ENCODE measurements at regions not wholly inside any gene's neighbourhood (a gene's known extent, or its start where the extent isn't known, plus 50 kb on each side); places are given as distances from the start of the nearest gene placed in this dataset.
A peak's percentile ranks its signal among the peaks of the same experiment; 100 is the strongest.

DNA sequence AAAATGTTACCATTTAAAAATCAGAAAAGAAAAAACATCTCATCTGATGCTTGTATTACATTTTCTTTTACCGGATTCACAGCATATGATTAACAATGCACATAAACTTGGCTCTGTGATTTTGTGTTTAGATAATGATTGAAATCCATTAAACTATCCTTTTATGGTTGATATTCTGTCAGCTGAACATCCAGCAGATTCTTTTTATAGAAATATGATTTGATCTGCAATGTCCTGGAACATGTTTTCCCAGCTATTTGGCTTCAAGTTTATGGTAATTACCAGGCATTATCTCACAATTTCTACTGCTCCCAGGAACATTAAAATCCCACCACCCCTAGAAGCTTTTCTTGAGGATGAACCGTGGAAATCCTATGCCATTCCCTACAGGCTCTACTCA is 205.7 kb upstream of the TET2 start:
- ATAC-seq, result no peak
- peaks cover 2% of the 10 kb centered on the region for H3K36me3 Mint-ChIP-seq
- CTCF ChIA-PET, result no interaction called here

DNA sequence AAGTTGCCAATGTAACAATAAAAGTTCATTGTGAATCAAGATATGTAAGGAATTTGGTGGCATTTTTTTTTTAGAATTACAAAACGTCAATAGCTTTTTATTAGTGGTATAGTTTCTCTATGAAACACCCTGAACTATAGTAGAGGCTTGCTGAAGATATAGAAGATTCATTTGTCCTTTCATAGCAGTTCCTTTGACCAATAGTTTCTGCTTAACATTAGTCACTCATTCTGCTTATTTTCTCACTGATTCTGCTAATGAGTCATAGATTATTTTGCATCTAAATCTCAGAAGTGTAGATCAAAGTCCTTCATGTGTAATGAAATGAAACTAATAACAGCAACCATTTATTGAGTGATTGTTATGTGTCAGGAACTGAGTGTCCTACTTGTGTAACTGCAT is 205.0 kb upstream of the TET2 start:
- Mint-ChIP-seq H3K27me3 (no peaks in the 10 kb centered on the region), H3K9me3 (ENCODE audit: low read depth) (no peaks in the 10 kb centered on the region), H3K4me3 (no peak overlapping the region), H3K36me3 (peaks cover 2% of the 10 kb centered on the region), H3K4me1 (peaks cover 8% of the 10 kb centered on the region), H3K27ac (no peak overlapping the region)
- CTCF ChIA-PET, result no interaction called here
- DNase-seq (no peak), ATAC-seq (no peak)

More for the DNA sequence above, 205.7 kb upstream of the TET2 start:
- Mint-ChIP-seq H3K9me3 (ENCODE audit: low read depth) (no peaks in the 10 kb centered on the region), H3K4me1 (peaks cover 8% of the 10 kb centered on the region), H3K27ac (no peak overlapping the region), H3K27me3 (no peaks in the 10 kb centered on the region), H3K4me3 (no peak overlapping the region)
- no peak for DNase-seq

DNA sequence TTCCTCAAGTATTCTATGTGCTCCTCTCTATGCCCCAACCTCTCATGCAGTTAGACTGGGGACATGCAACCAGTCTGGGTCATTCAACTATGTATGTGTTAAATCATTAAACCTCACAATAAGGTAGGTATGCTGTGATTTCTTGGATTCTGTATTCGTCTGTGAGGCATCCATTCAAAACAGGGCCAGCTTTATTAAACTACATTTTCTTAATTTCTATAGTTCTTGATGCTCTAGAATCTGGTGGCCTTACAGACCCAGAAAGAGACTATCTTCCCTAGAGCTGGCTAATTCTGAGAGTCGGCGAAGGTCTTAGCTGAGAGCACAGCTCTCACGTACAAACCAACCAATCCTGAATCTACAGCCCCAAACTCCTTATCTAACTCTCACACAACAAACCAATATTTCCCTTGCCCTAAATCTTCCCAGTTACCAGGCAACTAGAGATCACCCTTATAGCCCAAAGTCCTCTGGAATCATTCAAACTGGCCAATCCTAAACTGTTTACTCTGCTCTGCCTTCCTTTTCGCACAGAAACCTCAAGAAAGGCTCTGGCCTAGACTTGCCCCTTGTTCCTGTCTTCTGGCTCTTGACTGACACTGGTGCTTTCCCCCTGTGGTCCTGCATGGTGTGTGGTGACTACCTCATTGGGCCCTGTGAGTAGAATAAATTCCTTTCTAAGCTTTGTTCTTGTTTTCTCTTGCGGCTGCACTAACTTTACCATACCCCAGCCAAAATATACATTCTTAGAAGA is 203.5 kb upstream of the TET2 start:
- no peaks in the 10 kb centered on the region for H3K9me3 Mint-ChIP-seq (ENCODE audit: low read depth)
- CTCF ChIA-PET, result no interaction called here
- H3K4me3 Mint-ChIP-seq, result no peak overlapping the region
- H3K27ac Mint-ChIP-seq, result peak overlapping the region; percentile 69
- H3K36me3 Mint-ChIP-seq, result peaks cover 2% of the 10 kb centered on the region
- H3K27me3 Mint-ChIP-seq, result no peaks in the 10 kb centered on the region
- ATAC-seq (peak; percentile 45), DNase-seq (peak; percentile 57)
- H3K4me1 Mint-ChIP-seq, result peaks cover 8% of the 10 kb centered on the region

DNA sequence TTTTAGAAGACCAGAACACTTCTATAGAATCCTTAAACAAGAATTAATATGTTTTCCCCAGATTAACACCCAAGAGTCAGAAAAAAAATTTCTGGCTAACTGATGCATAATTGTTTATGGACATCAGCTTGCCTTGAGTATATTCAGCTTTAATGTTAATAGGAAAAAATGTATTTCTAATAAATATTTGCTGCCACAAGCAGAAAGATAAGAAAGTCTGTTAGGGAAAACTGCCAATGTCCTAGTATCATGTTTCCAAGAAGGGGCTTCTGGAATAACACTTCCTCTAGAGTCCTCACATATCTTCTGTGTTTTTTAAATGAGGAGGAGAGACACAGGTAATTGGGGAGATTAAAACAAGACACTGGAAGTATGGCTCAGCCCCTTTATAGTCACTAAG is 202.1 kb upstream of the TET2 start:
- DNase-seq (no peak), ATAC-seq (no peak)
- peaks cover 2% of the 10 kb centered on the region for H3K36me3 Mint-ChIP-seq
- no peaks in the 10 kb centered on the region for H3K9me3 Mint-ChIP-seq (ENCODE audit: low read depth)
- no peak overlapping the region for H3K4me3 Mint-ChIP-seq
- CTCF ChIA-PET, result no interaction called here
- peaks cover 8% of the 10 kb centered on the region for H3K4me1 Mint-ChIP-seq
- no peaks in the 10 kb centered on the region for H3K27me3 Mint-ChIP-seq
- no peak overlapping the region for H3K27ac Mint-ChIP-seq

DNA sequence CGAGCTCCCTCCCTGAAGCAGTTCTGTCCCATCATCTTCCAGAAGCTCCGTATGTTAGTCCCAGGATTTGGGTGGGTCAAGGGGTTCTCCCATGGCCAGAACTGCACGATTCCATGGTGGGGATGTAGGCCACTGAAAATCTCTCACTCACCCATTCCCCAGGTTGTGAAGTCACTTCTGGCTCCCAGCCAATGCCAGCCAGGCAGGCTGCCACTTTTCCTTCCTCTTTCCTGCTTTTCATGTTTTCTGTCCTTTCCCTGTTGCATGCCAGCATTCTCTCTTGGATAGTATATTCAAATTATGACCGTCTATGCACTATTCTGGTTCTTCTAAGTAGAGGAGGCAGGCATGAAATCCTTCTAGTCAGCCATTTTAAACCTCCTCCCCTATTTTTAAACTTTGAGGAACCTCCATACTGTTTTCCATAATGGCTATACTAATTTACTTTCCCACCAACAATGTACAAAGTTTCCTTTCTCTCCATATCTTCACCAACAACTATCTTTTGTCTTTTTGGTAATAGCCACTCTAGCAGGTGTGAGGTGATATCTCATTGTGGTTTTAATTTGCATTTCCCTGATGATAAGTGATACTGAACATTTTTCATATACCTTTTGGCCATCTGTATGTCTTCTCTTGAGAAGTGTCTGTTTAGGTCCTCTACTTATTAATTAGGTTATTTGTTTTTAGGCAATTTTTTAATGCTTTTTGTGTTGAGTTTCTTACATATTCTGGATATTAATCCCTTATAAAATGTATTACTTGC is 182.1 kb upstream of the TET2 start:
- Mint-ChIP-seq H3K9me3 (ENCODE audit: low read depth) (peaks cover 3% of the 10 kb centered on the region), H3K4me3 (no peak overlapping the region), H3K4me1 (peaks cover 14% of the 10 kb centered on the region), H3K36me3 (peaks cover 7% of the 10 kb centered on the region), H3K27me3 (peaks cover 7% of the 10 kb centered on the region), H3K27ac (no peak overlapping the region)
- CTCF ChIA-PET, result no interaction called here
- no peak for DNase-seq
- no peak for ATAC-seq

DNA sequence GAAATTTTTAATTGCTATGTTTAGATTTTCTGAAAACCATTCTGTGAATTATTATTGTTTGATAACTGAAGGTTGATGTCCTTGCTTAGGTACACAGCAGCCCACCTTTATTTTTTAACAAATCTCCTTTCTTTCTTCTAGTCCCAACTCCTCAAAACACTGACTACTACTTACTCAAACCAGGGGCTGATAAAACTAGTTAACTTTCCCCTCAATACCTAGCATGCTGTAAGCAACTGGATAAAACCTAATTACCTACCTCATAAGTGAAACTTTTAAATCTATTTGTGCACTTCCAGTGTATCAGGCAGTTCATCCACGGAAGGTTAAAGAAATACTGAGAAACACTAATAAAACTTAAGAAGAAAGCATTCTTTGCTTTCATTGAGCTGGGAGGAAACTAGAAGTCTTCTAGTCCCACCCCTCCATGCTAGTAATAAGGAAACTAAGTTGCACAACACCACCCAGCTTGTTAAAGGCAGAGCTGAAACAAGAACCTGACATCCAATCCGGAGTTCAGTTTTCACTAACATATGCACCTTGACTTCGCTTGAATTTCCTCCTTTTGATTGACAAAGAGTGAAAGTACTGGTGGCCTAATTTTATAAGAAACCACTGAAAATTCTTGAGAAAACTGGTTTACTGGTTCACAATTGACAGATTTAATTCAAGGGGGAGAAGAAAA is 180.2 kb upstream of the TET2 start:
- peaks cover 14% of the 10 kb centered on the region for H3K4me1 Mint-ChIP-seq
- H3K36me3 Mint-ChIP-seq, result peaks cover 7% of the 10 kb centered on the region
- peak; percentile 67 for DNase-seq
- peak overlapping the region; percentile 84 for H3K27ac Mint-ChIP-seq
- H3K27me3 Mint-ChIP-seq, result peaks cover 16% of the 10 kb centered on the region
- CTCF ChIA-PET, result no interaction called here
- peak; percentile 97 for ATAC-seq
- peaks cover 3% of the 10 kb centered on the region for H3K9me3 Mint-ChIP-seq (ENCODE audit: low read depth)
- H3K4me3 Mint-ChIP-seq, result peak overlapping the region; percentile 50

DNA sequence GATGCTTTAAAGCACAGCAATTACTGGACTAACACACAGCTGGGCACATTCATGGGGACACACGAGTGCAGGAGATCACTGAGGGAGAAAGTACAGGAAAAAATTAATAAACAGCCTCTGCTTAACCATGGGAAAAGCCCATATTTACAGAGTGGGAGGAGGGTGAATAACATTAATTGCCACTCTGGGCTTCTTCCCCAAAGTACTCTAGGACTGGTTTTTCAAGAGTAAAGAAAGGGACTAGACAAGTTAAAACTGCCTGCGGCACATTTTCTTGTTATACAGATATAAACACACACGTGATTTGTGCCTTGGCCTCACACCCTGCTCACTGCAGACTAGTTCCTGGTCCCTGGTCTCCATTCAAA is 179.7 kb upstream of the TET2 start:
- peaks cover 7% of the 10 kb centered on the region for H3K36me3 Mint-ChIP-seq
- peaks cover 14% of the 10 kb centered on the region for H3K4me1 Mint-ChIP-seq
- peak overlapping the region; percentile 46 for H3K4me3 Mint-ChIP-seq
- H3K27ac Mint-ChIP-seq, result peak overlapping the region; percentile 84
- CTCF ChIA-PET, result no interaction called here
- peak; percentile 38 for ATAC-seq
- no peak for DNase-seq
- H3K27me3 Mint-ChIP-seq, result peaks cover 17% of the 10 kb centered on the region
- H3K9me3 Mint-ChIP-seq (ENCODE audit: low read depth), result peaks cover 2% of the 10 kb centered on the region

DNA sequence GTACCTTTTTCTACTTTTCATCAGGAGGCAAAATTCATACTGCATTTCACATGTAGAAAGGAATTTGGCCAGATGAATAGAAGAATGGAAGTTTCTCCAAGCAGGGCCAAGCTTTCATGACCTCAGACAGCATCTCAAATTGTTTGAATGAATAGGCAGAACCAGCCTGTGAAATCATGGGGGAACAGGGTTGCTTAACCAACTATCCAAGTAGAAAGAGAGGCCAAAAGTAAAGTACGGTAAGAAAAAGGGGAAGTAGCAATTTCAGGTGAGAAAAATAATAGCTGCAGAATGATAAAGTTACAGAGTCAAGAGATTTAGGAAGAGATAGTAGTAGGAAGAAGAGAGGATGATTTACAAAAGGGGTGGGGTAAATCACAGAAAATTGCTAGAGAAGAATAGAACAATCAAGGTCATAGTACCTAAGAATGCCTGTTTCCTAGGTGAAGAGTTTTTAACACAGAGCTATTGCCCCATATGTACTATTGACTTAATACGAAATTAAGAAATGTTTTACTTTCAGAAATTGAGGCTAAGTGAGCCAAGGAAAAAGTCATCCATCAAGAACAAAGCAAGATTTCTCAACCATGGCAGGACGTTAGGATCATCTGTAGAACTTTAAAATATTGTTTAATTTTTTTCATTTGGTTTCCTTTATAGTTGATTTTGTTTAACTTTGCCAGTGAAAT is 177.1 kb upstream of the TET2 start:
- peaks cover 19% of the 10 kb centered on the region for H3K27me3 Mint-ChIP-seq
- peaks cover 6% of the 10 kb centered on the region for H3K36me3 Mint-ChIP-seq
- DNase-seq, result no peak
- H3K4me1 Mint-ChIP-seq, result peaks cover 19% of the 10 kb centered on the region
- CTCF ChIA-PET, result interaction anchor here (0.9 kb wide), 1 partner anchor 15 kb away, joined by 3 read pairs; no protein-coding TSS in a partner anchor
- H3K9me3 Mint-ChIP-seq (ENCODE audit: low read depth), result peaks cover 2% of the 10 kb centered on the region
- no peak for ATAC-seq
- H3K4me3 Mint-ChIP-seq, result no peak overlapping the region
- H3K27ac Mint-ChIP-seq, result no peak overlapping the region

DNA sequence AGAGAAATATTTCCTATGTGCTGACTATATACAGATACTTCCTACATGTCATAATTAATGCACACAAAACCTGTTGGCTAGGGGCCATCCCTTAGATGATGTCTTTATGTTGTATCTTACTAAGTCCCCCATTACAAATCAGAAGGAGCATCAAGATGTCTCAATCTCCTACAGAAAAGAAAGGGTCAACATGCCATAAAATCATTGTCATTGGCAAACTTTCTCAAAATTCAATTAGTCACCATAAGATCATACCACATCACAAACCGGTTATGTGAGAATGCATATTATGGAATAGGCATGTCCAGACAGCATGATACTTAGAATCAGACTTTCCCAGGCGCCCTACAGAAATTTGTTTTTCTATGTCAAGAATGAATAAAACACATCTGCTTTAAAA is 175.2 kb upstream of the TET2 start:
- ATAC-seq, result no peak
- peaks cover 2% of the 10 kb centered on the region for H3K9me3 Mint-ChIP-seq (ENCODE audit: low read depth)

DNA sequence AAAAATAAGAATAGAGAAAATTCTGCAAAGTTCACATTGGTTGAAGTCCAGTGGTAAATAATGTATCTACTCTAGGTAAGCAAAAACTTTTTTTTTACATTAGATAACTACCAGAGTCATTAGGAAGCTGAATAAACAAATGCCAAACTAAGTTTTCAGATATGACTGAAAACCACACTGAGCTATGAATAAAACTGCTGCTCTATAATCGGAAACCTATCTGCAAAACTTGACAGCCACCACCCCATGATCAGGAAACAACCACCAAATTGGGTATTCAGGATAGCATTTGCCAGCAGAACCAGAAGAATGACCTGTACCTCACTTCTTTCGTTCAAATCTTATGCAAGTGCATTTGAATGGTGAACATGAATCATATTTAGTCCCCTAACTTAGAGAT is 173.0 kb upstream of the TET2 start:
- CTCF ChIA-PET, result no interaction called here
- ATAC-seq, result no peak
- H3K4me1 Mint-ChIP-seq, result peaks cover 5% of the 10 kb centered on the region
- H3K27ac Mint-ChIP-seq, result no peak overlapping the region
- no peaks in the 10 kb centered on the region for H3K9me3 Mint-ChIP-seq (ENCODE audit: low read depth)
- H3K4me3 Mint-ChIP-seq, result no peak overlapping the region
- H3K36me3 Mint-ChIP-seq, result peaks cover 1% of the 10 kb centered on the region
- no peak for DNase-seq
- H3K27me3 Mint-ChIP-seq, result peaks cover 14% of the 10 kb centered on the region

More for the DNA sequence above, 175.2 kb upstream of the TET2 start:
- CTCF ChIA-PET, result no interaction called here
- Mint-ChIP-seq H3K4me3 (no peak overlapping the region), H3K27ac (no peak overlapping the region), H3K4me1 (peaks cover 13% of the 10 kb centered on the region), H3K36me3 (peaks cover 3% of the 10 kb centered on the region), H3K27me3 (peaks cover 15% of the 10 kb centered on the region)
- DNase-seq, result no peak

DNA sequence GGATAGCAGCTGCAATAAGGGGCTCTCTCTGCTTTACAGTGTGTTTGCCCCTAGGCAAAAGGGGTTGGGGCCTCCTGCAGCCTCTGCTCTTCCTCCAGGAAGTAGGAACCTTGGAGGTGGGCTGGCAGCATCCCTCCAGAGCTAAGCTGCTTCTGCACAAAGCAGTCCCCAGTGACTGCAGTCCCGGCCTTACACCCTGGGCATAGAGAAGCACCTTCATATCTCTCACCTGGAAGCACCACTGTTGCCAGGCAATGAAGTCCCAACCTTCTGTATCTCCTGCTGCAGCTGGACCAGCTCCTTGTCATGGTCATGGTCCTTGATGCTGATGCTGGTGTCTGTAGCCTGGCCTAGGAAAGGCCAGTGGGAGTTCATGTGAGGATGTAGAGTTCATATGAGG is 171.1 kb upstream of the TET2 start:
- H3K4me3 Mint-ChIP-seq, result no peak overlapping the region
- H3K4me1 Mint-ChIP-seq, result peaks cover 5% of the 10 kb centered on the region
- H3K27ac Mint-ChIP-seq, result no peak overlapping the region
- peaks cover 10% of the 10 kb centered on the region for H3K27me3 Mint-ChIP-seq
- ATAC-seq, result no peak
- no peak for DNase-seq
- CTCF ChIA-PET, result no interaction called here
- H3K36me3 Mint-ChIP-seq, result peaks cover 1% of the 10 kb centered on the region
- peaks cover 4% of the 10 kb centered on the region for H3K9me3 Mint-ChIP-seq (ENCODE audit: low read depth)

DNA sequence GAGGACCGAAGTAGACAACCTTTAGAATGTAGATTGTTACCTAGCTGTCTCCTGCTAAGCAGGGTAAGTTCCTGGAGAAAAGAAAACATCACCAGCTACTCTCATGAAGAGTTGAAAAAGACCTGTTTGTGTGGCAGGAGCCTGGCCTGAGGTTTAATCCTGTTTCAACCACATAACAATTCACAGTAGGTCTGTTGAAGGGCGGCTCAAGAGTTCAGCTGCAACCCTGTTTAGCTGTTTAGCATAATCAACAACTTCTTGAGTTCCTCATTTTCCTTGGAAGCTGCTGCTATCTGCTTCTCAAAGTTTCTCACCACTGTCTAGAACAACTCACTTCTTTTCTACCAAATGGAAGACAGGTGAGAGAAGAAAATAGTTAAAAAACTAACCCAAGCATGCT is 170.4 kb upstream of the TET2 start:
- H3K4me1 Mint-ChIP-seq, result peaks cover 5% of the 10 kb centered on the region
- H3K27me3 Mint-ChIP-seq, result peaks cover 6% of the 10 kb centered on the region
- ATAC-seq, result no peak
- CTCF ChIA-PET, result no interaction called here
- peaks cover 4% of the 10 kb centered on the region for H3K9me3 Mint-ChIP-seq (ENCODE audit: low read depth)
- no peak for DNase-seq
- no peak overlapping the region for H3K4me3 Mint-ChIP-seq
- no peak overlapping the region for H3K27ac Mint-ChIP-seq
- H3K36me3 Mint-ChIP-seq, result peaks cover 1% of the 10 kb centered on the region

DNA sequence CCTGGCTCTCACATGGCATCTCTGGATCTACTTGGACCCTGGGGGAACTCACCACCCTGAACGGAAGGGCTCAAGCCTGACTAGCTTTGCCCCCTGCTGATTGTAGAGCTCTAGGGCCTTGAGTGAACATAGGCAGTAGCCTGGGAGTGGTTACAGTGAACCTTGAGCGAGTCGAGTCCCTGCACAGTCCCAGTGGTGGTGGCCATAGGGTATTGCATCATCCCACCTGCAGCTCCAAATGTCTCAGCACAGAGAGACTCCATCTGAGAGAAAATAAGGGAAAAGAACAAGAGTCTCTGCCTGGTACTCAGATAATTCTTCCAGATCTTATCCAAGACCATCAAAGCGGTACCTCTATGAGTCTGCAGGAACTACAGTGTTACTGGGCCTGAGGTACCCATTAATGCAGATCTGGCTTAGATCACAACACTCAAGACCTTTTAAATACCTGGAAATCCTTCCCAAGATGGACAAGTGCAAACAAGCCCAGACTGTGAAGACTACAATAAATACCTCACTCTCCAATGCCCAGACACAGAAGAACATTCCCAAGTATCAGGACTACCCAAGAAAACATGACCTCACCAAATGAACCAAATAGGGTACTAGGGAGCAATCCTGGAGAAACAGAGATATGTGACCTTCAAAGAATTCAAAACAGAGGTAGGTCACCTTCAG is 167.5 kb upstream of the TET2 start:
- CTCF ChIA-PET, result no interaction called here
- peaks cover 1% of the 10 kb centered on the region for H3K36me3 Mint-ChIP-seq
- H3K9me3 Mint-ChIP-seq (ENCODE audit: low read depth), result peaks cover 4% of the 10 kb centered on the region
- no peak overlapping the region for H3K4me3 Mint-ChIP-seq
- ATAC-seq (no peak), DNase-seq (no peak)
- H3K4me1 Mint-ChIP-seq, result no peaks in the 10 kb centered on the region
- no peaks in the 10 kb centered on the region for H3K27me3 Mint-ChIP-seq
- no peak overlapping the region for H3K27ac Mint-ChIP-seq
